SU-DHL-6 (cell line): ENCODE measurements at regions not wholly inside any gene's neighbourhood (a gene's known extent, or its start where the extent isn't known, plus 50 kb on each side); places are given as distances from the start of the nearest gene placed in this dataset.
"Not testable (repeated sequence)": the region's sequence is repeated elsewhere in the genome, so short reads cannot be mapped to it uniquely, and the experiment has no call there.

Experiments used
- CTCF ChIP-seq: fragments of 200-600 bp; sonication (generic); IDR thresholded peaks from one replicate; pipeline ENCODE4 v1.5.1; 2017; ENCODE audit warnings: antibody characterized with exemption, mild to moderate bottlenecking, low read length, moderate library complexity; ENCODE audit not compliant: insufficient read depth, poor library complexity, severe bottlenecking
- EZH2phosphoT487 ChIP-seq: fragments of 200-600 bp; sonication (generic), shearing (Covaris generic); conservative IDR thresholded peaks from 2 replicates; pipeline ENCODE4 v1.6.1; 2018; ENCODE audit warnings: mild to moderate bottlenecking, antibody characterized with exemption, low read length, moderate library complexity, mixed read lengths

- not testable (repeated sequence) for TF ChIP-seq CTCF, EZH2phosphoT487
Measured at GRCh38 chr10:30522661-30523078, 88.7 kb downstream of the MAP3K8 start.
